ENCODE measurements at regions not wholly inside any gene's neighbourhood (a gene's known extent, or its start where the extent isn't known, plus 50 kb on each side); places are given as distances from the start of the nearest gene placed in this dataset.
A peak's percentile ranks its signal among the peaks of the same experiment; 100 is the strongest.
"Not testable (repeated sequence)": the region's sequence is repeated elsewhere in the genome, so short reads cannot be mapped to it uniquely, and the experiment has no call there.

DNA sequence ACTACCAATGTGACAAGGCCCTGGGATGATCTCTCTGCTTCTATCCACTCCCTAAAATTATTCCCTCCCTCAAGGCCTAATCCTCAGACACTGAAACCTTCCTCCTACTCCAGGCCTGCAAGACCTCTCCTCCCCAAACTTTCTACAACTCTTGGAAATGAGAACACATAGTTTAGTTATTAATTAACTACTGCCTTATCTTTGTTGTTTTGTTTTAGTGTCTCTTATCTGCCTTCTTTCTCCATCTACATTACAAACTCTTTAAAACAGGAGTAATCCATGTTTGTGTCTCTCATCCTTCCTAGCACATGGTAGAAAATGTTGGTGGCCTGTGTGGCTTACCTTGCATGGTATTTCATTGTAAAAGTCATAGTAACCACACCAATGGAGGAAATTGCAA lies 139.9 kb upstream of the G2E3 start:
- no peak for DNase-seq

DNA sequence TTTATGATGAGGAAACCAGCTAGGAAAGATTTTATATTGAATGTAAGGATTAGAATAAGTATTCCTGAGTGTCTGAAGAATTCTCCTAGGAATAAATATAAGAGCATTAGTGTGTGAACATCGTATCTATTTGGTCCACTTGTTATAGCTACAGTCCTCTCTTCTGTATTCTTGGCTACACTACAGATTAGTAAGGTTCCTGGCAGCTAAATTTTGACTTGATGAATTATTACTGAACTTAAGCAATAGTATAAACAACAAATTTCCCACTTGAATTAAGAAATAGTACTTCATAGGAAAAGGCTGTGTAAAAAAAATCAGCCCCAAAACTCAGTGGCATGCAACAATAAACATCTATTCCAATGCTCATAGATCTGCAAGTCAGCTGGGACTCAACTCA lies 138.4 kb upstream of the G2E3 start:
- DNase-seq = no peak

DNA sequence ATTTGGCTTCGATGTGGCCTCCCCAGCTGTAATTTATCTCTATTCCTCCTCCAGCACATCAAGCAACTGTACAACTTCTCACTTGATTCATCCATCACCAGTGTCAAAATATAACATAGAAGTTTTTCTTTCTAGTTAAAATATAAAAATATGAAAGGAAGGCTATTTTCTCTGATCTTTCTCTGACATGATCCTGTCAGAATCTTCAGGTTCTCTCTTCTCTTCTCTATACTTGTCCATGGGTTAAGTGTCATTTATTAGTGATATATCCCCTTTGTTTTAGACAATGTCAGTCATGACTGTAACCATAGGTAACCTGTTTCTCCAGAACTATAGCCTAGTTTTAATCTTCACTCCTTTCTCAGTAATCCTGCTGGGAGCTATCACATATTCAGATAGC lies 132.5 kb upstream of the G2E3 start:
- no peak for DNase-seq

DNA sequence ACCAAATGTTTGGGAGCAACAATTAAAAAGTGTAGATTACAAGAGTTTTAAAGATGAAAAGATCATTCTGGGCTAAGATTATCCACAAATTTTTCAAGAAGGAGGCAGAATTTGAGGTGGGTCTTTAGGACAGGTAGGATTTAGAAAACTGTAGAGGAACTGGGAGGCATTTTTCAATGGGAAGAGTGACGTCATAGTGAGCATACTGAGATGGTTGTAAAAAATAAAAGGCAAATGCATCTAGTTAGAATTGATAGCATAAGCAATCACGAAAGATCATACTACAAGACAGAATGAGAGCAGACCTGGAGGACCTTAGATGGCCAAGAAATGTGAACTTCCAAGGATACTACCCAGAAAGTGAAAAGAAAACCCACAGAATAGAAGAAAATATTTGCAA lies 131.6 kb upstream of the G2E3 start:
- no peak for DNase-seq

DNA sequence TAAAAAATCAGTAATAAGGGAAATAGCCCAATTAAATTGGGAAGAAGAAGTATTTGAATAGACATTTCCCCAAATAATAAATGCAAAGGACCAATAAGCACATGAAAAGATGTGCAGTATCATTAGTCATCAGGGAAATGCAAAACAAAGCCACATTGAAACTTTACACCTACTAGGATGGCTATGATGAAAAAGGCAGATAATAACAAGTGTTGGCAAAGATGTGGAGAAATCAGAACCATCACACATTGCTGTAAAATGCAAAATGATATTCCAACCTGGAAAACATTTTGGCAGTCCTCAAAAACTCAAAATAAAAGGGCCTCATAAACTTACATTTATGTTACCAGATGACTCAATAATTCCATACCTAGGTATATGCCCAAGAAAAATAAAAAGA lies 131.1 kb upstream of the G2E3 start:
- no peak for DNase-seq

DNA sequence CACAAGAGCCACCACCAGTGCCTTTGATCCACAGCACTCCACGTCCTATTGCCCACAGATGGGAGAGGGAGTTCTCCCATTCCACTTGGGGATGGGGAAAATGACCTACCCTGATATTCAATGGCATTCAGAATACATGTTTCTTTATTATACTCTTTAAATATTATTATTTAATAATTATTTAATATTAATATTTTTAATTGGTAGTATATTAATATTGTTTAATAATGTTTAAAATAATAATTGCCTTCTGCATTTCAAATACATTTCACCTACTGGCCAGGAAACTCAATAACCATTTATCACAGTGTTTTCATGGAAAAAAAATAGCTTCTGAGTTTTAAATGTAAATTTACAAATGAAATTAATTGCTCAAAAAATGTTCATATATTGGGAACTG lies 127.4 kb upstream of the G2E3 start:
- no peak for DNase-seq

DNA sequence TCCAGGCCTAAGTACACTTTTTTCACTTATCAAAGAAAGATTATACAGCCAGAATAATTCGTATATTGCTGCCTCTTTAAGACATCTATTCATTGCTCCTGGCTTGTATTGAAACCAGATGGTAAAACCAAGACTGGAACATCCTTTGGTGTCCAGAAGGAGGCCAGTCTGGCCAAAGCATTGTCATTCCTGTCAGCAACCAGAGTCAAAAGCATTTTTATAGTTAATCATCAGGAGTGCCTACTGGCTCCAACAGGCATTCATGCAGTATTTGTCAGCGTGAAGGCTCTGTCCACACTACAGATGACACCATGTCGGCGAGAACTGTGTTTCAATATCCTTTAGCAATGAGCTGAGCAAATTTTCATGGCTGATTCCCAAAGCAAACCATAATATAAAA lies 118.0 kb upstream of the G2E3 start:
- DNase-seq = no peak

DNA sequence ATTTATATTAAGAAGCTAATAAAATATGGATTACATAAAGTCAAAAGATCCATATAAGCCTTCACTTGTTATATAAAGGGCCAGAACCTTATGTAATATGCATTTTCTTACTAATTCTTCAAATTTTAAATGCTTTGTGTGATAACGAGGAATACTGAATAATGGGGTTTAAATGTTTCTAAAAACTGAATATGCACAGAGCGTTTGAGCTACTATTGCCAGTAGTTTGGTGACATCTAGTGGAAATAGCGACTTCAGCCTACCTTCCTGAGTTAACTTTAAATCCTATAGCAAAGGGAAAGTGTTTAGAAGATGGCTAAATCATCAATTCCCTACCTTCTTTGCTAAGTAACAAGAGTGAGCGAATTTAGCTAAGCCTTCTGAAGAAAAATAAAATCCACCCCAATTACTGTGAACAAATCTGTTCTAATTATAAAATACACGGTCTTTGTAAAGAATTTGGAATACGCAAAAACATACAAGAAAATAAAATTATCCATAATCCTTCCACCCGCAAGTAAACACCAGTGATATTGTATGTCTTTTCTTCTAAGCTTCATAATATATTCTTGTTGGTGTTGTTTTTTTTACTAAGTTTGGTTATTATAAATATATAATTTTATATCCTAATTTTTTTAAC lies 115.5 kb upstream of the G2E3 start:
- DNase-seq = peak in 1 of 51 donors; percentile 39

DNA sequence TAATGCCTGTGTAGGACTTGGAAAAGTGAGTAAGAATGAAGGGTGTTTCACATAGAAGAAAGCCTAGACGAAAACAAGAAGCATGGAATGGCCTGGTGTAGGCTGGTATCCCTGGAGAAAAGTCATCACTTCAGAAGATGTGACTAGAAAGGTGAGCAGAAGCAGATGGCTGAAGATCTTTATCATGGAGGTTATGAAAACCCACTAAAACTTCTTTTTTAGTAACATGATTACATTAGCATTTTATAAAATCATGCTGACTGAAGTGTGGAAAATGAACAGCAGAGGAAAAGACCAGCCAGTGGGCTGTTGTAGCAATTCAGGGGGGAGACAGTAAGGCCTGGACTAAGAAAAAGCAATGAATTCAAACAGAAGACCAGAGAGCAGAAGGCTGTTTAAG lies 114.5 kb upstream of the G2E3 start:
- DNase-seq = no peak

DNA sequence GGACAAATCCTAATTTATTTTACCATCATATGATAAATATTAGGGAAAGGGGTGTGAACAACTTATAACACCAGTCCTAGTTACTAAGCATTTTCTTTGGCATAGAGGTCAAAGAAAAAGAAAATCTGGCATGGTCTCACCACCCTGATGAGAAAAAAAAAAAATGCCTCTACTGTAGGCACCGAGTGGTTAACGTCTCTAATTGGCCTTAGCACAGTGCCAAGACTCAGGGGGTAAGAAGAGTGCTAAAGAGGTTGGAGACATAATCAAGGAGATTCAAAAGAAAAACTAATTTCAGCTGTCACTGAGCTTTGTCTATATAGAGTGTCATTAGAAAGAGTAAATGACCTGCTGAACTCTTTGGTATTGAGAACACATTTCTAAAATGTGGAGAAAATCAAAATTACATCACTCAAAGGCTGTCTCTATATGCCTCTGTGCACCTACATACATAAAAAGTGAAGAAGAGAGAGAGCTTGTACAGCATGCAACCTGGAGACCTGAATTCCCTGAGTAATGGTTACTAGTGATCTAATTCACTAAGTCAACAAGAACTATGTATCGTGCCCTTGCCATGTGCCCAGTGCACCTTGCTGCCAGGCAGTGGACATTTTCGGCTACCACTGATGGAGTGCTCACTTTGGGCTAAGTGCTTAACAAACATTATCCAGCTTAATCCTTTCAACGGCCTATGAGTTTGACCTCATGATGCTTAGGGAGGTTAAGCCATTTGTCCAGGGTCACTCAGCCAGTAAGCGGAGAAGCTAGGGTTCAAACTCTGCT lies 113.8 kb upstream of the G2E3 start:
- DNase-seq = no peak

DNA sequence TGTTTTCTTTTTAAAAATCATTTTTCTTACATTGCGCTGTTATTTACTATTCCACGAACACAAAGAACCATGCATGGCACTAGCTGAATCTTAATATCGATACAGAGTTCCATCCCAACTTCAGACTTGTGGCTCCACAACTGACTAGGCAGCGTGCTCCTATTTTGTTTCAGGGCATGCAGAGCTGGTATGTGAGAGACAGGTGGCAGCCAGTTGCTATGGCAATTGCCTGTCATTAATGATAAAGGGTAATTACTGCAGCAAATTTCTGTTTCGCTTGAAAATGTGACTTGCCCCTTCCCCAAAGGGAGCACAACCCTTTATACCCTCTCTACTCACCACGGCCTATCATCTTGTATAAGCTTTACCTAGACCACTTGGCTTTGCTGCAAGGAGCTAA lies 113.1 kb upstream of the G2E3 start:
- peak in 1 of 51 donors; percentile 27 for DNase-seq

DNA sequence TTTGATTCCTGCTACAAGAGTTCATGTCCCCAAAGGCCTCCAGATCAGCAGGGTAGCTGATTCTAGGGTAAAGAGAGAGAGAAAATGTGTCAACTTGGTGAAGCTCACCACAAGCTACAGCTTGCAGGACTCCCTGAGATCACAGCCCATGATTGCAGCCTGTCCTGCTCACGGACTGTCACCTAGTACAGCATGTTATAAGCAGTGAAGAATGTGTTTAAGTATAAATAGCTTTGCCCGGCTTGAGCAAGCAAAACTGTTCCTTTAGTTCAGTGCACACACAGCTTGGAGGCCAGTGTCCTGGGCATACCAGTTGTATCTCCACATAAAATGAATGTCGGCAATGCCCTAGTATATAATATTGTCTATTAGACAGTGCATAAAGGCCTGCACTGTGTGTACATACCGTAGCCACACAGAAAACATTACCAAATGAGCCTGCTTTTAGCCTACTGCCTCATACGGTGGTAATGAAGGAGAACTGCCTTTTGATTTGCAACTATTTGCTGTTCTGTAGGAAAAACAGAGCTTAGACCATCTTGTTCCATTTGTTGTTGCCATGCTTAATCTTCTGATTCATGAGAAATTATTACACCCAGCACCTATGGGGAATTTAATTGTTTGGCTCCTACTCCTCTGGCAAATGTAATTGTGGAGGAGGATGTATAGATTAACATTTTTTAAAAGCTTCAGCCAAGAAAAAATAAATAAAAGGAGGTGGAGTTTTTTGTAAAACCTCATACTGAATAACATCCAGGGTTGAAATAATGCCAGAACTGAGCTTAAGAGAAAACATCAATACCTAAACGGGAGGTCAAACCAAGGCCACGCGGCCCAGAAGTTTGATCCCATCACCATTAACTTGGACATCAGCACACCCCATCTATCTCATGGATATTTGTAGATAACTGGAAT lies 108.1 kb upstream of the G2E3 start:
- peak in 1 of 51 donors; percentile 13 for DNase-seq

DNA sequence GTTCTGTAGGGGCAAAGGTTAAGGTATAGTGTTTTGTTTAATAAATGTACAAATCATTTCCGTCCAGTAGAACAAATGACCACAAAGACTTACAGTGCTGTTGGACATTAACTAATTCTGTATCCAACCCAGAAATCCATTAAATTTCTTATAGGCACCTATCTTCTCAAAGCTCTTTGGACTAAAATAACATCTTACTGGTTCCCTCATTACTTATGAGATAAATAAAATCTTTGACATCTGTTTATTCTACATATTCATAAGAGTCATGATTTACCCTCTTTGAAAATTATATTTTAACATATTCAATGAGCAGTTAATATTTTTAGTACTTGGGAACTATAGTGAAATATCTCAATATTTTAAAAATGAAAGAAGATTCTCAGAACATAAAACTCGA lies 102.7 kb upstream of the G2E3 start:
- no peak for DNase-seq

DNA sequence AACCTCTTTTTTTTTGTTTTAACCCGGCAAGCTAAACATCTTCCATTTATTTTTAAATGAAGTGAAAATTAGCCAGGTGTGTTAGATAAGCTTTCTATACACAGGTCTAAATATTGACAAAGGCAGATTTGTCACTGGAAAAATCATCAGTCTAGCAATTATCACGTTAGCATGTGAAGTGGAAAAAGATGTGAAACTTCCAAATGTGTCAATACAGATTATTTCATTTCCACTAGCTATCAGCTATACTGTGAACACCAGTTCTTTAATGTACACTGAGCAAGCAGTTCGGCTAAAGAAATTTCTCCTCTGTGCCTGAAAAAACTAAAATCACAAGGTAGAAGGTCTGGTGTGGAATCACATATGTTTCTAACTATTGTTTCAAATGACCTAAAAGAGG lies 96.6 kb upstream of the G2E3 start:
- no peak for DNase-seq

DNA sequence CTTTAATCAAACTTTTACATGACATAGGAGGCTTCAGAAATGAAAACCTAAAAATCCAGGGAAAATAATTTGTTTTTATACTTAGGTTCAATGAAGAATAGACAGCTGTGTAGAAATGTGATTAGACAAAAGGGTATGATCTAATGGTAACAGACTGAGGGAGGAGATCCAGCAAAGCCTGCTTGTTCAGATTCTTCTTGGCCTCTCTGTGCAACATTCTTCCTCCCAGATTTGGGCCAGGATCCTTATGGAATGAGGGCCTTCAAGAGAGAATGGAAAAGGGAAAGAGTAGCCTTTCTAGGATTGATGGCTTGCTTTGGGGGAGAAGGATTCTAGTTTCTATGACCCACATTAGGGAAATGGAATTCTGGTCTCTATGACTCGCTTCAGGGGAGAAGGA lies 94.5 kb upstream of the G2E3 start:
- DNase-seq = no peak

DNA sequence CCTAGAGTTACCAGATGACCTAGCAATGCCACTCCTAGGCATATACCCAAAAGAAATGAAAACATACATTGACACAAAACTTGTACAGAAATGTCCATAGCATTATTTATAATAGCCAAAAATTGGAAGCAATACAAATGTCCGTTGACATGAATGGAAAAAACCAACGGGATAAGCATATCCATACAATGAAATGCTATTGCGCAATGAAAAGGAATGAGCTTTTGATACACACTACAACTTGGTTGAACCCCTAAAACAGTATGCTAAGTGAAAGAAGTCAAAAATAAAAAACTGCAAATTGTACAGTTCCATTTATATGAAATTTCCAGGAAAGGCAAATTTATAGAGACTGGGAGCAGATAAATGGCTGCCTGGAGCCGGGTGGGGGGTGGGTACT lies 90.6 kb upstream of the G2E3 start:
- DNase-seq = no peak

DNA sequence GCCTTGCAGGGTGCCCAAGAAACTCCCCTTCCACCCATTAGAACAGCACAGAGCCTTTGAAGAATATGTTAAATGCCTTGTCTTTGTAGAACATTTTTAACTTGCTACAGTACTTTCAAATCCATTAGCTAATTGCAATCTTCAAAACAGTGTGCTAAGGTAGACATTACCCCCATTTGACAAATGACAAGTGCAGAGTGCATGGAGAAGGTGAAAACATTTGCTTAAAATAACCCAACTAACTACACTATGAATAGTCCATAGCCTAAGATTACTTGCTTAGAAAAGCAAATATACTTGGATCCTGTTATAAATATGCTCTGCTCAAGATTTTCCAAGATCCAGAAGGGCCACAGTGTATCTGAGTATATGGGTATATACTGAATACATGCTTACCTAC lies 87.0 kb upstream of the G2E3 start:
- no peak for DNase-seq

DNA sequence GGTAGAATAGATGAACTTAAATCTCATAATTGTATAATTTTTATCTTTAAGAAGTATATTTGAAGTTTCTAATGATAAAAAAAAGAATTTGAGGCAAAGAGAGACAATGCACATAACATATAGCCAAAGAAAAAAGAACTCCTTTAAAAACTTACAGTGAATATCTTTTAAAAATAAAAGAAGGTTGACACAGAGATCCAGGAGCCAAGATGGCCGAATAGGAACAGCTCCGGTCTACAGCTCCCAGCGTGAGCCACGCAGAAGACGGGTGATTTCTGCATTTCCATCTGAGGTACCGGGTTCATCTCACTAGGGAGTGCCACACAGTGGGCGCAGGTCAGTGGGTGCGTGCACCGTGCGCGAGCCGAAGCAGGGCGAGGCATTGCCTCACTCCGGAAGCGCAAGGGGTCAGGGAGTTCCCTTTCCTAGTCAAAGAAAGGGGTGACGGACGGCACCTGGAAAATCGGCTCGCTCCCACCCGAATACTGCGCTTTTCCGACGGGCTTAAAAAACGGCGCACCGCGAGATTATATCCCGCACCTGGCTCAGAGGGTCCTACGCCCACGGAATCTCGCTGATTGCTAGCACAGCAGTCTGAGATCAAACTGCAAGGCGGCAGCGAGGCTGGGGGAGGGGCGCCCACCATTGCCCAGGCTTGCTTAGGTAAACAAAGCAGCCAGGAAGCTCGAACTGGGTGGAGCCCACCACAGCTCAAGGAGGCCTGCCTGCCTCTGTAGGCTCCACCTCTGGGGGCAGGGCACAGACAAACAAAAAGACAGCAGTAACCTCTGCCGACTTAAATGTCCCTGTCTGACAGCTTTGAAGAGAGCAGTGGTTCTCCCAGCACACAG lies 84.9 kb upstream of the G2E3 start:
- not testable (repeated sequence) for DNase-seq

DNA sequence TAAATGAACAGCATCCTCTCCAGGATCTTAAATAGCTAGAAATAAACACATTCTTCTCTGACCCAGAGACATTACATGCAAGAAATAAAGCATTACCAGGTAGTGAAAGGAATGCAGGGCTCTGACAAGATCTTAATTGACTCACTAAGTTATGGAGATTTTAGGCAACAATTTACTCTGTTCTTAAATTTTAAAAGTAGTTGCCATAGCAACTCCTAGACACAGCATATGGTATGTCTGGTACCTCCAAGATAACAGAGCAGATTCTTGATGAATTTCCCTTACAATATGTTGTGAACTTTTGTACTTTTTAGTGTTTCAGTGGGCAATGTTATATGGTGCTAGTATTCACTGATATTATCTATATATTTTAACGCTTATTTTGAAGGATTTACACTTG lies 76.7 kb upstream of the G2E3 start:
- no peak for DNase-seq

DNA sequence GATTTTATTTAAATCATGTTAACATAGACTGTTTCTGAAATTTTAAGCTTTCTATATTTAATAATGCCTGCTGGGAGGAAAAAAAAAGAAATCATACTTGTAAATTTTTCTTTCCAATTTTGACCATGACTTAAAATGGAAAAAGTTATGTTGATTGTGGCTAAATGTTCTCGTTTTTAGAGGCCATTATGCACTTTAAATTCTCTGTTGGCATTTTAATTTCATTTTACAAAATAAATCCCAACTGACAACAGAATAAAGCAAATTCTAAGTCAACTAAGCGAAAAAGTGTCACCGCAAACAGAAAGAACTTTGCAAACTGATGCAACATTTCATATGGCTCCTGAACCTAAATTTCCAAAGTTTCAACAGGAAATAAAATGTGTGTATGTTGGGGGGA lies 74.8 kb upstream of the G2E3 start:
- DNase-seq = no peak

DNA sequence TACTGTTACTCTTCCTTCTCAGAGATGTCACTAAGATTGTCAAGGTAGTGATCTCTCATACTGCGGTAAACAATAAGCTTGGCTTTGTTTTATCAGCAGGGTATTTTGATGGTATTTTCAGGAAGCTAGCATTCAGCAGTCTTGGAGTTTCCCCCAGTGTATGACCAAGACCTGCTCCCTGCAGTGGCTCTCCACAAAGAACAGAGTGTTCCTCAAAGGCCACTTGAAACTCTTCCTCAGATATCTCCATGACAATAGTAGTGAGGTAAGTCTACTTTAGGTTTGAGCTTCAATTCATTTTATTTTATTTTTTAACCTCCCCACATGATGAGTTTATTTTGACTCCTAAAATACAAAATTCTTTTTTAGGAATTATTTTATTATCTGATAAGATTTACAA lies 74.0 kb upstream of the G2E3 start:
- no peak for DNase-seq

DNA sequence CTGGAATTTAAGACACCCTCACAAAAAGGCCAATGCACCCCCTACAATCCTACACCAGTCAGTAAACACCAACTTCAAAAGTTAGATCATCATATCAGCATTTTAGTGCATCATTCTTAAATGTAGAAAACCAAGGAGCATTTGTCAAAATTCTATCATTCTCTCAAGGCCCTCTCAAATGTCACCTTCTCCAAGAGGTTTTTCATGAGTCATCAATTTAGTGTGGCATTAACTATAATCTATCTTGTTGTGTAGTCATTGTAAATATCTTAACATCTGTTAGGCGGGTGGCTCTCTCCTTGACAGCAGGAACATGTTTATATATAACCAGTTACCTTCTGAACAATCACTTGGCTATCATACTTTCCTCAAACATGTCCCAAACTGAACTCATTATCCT lies 62.1 kb upstream of the G2E3 start:
- DNase-seq = no peak
